CD1c-positive myeloid dendritic cell (primary cell): ENCODE measurements at regions not wholly inside any gene's neighbourhood (a gene's known extent, or its start where the extent isn't known, plus 50 kb on each side); places are given as distances from the start of the nearest gene placed in this dataset.
"Not testable (repeated sequence)": the region's sequence is repeated elsewhere in the genome, so short reads cannot be mapped to it uniquely, and the experiment has no call there.

Experiments
- DNase-seq: peaks from one replicate; pipeline ENCODE4 v3.0.0-alpha.2; 2016; ENCODE audit errors: extremely low spot score

- no peak for DNase-seq
Measured at GRCh38 chr1:214983126-214983869, 99.2 kb upstream of the KCNK2 start.

- no peak for DNase-seq
Measured at GRCh38 chr1:214989341-214989740, 93.2 kb upstream of the KCNK2 start.

- DNase-seq, result no peak
Measured at GRCh38 chr1:214990619-214991018, 91.9 kb upstream of the KCNK2 start.

- no peak for DNase-seq
Measured at GRCh38 chr1:214991691-214992315, 90.7 kb upstream of the KCNK2 start.

GRCh38 chr1:214993419-214993818 lies 89.1 kb upstream of the KCNK2 start:
- DNase-seq, result no peak

- DNase-seq, result no peak
Measured at GRCh38 chr1:214997685-214998084, 84.9 kb upstream of the KCNK2 start.

- no peak for DNase-seq
Measured at GRCh38 chr1:215001419-215002021, 81.0 kb upstream of the KCNK2 start.

GRCh38 chr1:215002471-215002870 lies 80.1 kb upstream of the KCNK2 start:
- DNase-seq, result no peak

- DNase-seq, result no peak
Measured at GRCh38 chr1:215003686-215004085, 78.9 kb upstream of the KCNK2 start.

GRCh38 chr1:215004121-215004827 lies 78.3 kb upstream of the KCNK2 start:
- no peak for DNase-seq

- DNase-seq, result no peak
Measured at GRCh38 chr1:215005078-215005477, 77.5 kb upstream of the KCNK2 start.

GRCh38 chr1:215005656-215006345 lies 76.7 kb upstream of the KCNK2 start:
- DNase-seq, result no peak

- no peak for DNase-seq
Measured at GRCh38 chr1:215007880-215008279, 74.7 kb upstream of the KCNK2 start.

- no peak for DNase-seq
Measured at GRCh38 chr1:215018555-215018954, 64.0 kb upstream of the KCNK2 start.

GRCh38 chr1:215022204-215022603 lies 60.3 kb upstream of the KCNK2 start:
- no peak for DNase-seq

GRCh38 chr1:215022741-215023141 lies 59.8 kb upstream of the KCNK2 start:
- DNase-seq, result no peak

GRCh38 chr1:215023155-215023832 lies 59.2 kb upstream of the KCNK2 start:
- no peak for DNase-seq

GRCh38 chr1:215028954-215029353 lies 53.6 kb upstream of the KCNK2 start:
- DNase-seq, result no peak

- not testable (repeated sequence) for DNase-seq
Measured at GRCh38 chr1:215030581-215030980, 52.0 kb upstream of the KCNK2 start.

- DNase-seq, result no peak
Measured at GRCh38 chr1:215031392-215031791, 51.1 kb upstream of the KCNK2 start.
